RWPE2 (cell line): ENCODE measurements at regions not wholly inside any gene's neighbourhood (a gene's known extent, or its start where the extent isn't known, plus 50 kb on each side); places are given as distances from the start of the nearest gene placed in this dataset.
"Not testable (repeated sequence)": the region's sequence is repeated elsewhere in the genome, so short reads cannot be mapped to it uniquely, and the experiment has no call there.

Source experiments
- ATAC-seq: fragments of 200-7000 bp; cut with Tn5 transposase; 3 replicates; pipeline ENCODE4 v1.9.1; 2021; ENCODE audit warnings: low read depth
- DNase-seq: peaks from one replicate; pipeline ENCODE4 v3.0.0-alpha.2; 2020; ENCODE audit warnings: low spot score
- H3K27ac ChIP-seq: fragments of 450-650 bp; 2 replicates; pipeline ENCODE4 v1.5.1; 2017; ENCODE audit warnings: mild to moderate bottlenecking; ENCODE audit not compliant: poor library complexity, severe bottlenecking
- H3K27me3 ChIP-seq: fragments of 250-450 bp; sonication (Bioruptor Pico); 2 replicates; pipeline ENCODE4 v1.5.1; 2021; ENCODE audit warnings: mild to moderate bottlenecking, moderate library complexity; ENCODE audit not compliant: insufficient read depth, poor library complexity, severe bottlenecking
- H3K36me3 ChIP-seq: fragments of 250-450 bp; sonication (Bioruptor Pico); 2 replicates; pipeline ENCODE4 v1.5.1; 2020; ENCODE audit warnings: low read depth, mild to moderate bottlenecking, moderate library complexity
- H3K4me1 ChIP-seq: fragments of 250-450 bp; sonication (Bioruptor Pico); 2 replicates; pipeline ENCODE4 v1.5.1; 2021; ENCODE audit warnings: mild to moderate bottlenecking, moderate library complexity; ENCODE audit not compliant: insufficient read depth, poor library complexity, severe bottlenecking
- H3K4me3 ChIP-seq: fragments of 250-450 bp; sonication (Bioruptor Pico); 2 replicates; pipeline ENCODE4 v1.5.1; 2021; ENCODE audit warnings: mild to moderate bottlenecking, moderate library complexity; ENCODE audit not compliant: severe bottlenecking
- H3K9me3 ChIP-seq: fragments of 250-450 bp; sonication (Bioruptor Pico); 2 replicates; pipeline ENCODE4 v1.5.1; 2021; ENCODE audit warnings: mild to moderate bottlenecking, moderate library complexity; ENCODE audit not compliant: severe bottlenecking
- CTCF ChIP-seq: fragments of 450-650 bp; IDR thresholded peaks from one replicate; pipeline ENCODE4 v1.5.1; 2017; ENCODE audit warnings: mild to moderate bottlenecking, moderate library complexity; ENCODE audit not compliant: poor library complexity, severe bottlenecking

GRCh38 chr6:61192610-61193009, 1093.4 kb downstream of the KHDRBS2 start:
- Histone ChIP-seq H3K27me3 (no peaks in the 10 kb centered on the region), H3K9me3 (no peaks in the 10 kb centered on the region), H3K36me3 (no peaks in the 10 kb centered on the region), H3K4me1 (no peaks in the 10 kb centered on the region), H3K4me3 (no peak overlapping the region), H3K27ac (no peak overlapping the region)
- TF ChIP-seq CTCF: no peak
- no peak for DNase-seq
- ATAC-seq: no peak

GRCh38 chr6:61168878-61169277, 1117.1 kb downstream of the KHDRBS2 start:
- Histone ChIP-seq H3K36me3 (no peaks in the 10 kb centered on the region), H3K4me1 (no peaks in the 10 kb centered on the region), H3K27me3 (no peaks in the 10 kb centered on the region), H3K4me3 (no peak overlapping the region), H3K9me3 (no peaks in the 10 kb centered on the region), H3K27ac (no peak overlapping the region)
- no peak; the same call in 2 of the 3 replicates for ATAC-seq
- DNase-seq: no peak
- no peak for TF ChIP-seq CTCF

- H3K27me3 ChIP-seq, H3K4me3 ChIP-seq, H3K9me3 ChIP-seq, DNase-seq, H3K27ac ChIP-seq, H3K36me3 ChIP-seq, ATAC-seq, H3K4me1 ChIP-seq: not testable (repeated sequence)
Observed at GRCh38 chr6:61149039-61149438, 1137.0 kb downstream of the KHDRBS2 start.

GRCh38 chr6:61142261-61142660, 1143.8 kb downstream of the KHDRBS2 start:
- H3K9me3 ChIP-seq, H3K27ac ChIP-seq, ATAC-seq, DNase-seq, H3K4me3 ChIP-seq, H3K4me1 ChIP-seq, H3K27me3 ChIP-seq, H3K36me3 ChIP-seq: not testable (repeated sequence)

- H3K4me1 ChIP-seq: no peaks in the 10 kb centered on the region
- DNase-seq (no peak), ATAC-seq (no peak)
- H3K4me3 ChIP-seq: no peak overlapping the region
- no peak for TF ChIP-seq CTCF
- H3K36me3 ChIP-seq: no peaks in the 10 kb centered on the region
- H3K9me3 ChIP-seq: no peaks in the 10 kb centered on the region
- H3K27ac ChIP-seq: no peak overlapping the region
- no peaks in the 10 kb centered on the region for H3K27me3 ChIP-seq
Observed at GRCh38 chr6:61134028-61134427, 1152.0 kb downstream of the KHDRBS2 start.

GRCh38 chr6:61114185-61114584, 1171.8 kb downstream of the KHDRBS2 start:
- not testable (repeated sequence) for H3K27me3 ChIP-seq, H3K9me3 ChIP-seq, DNase-seq, H3K36me3 ChIP-seq, H3K4me1 ChIP-seq, ATAC-seq, H3K4me3 ChIP-seq, H3K27ac ChIP-seq

- peak; percentile 16 for DNase-seq
- not testable (repeated sequence) for H3K27ac ChIP-seq, ATAC-seq, H3K4me1 ChIP-seq, H3K36me3 ChIP-seq, H3K27me3 ChIP-seq, H3K4me3 ChIP-seq, H3K9me3 ChIP-seq
Observed at GRCh38 chr6:61107914-61108313, 1178.1 kb downstream of the KHDRBS2 start.

- ATAC-seq, H3K4me3 ChIP-seq, H3K4me1 ChIP-seq, H3K9me3 ChIP-seq, DNase-seq, H3K36me3 ChIP-seq, H3K27me3 ChIP-seq, H3K27ac ChIP-seq: not testable (repeated sequence)
Observed at GRCh38 chr6:61103660-61104059, 1182.4 kb downstream of the KHDRBS2 start.
